SJSA1 (cell line): ENCODE measurements at regions not wholly inside any gene's neighbourhood (a gene's known extent, or its start where the extent isn't known, plus 50 kb on each side); places are given as distances from the start of the nearest gene placed in this dataset.

ENCODE experiments used
- DNase-seq, 2 experiments: peaks; one replicate each; pipeline ENCODE4 v3.0.0-alpha.2; 2015 to 2020; ENCODE audit warnings: low spot score in 2 of 2, low read depth in 1 of 2
- H3K27ac ChIP-seq: fragments of 250-450 bp; sonication (Bioruptor Pico); 2 replicates; pipeline ENCODE4 v1.5.1; 2020; ENCODE audit warnings: mild to moderate bottlenecking, moderate library complexity
- H3K27me3 ChIP-seq: fragments of 250-450 bp; sonication (Bioruptor Pico); replicated peaks from 2 replicates; pipeline ENCODE4 v1.5.1; 2020; ENCODE audit warnings: mild to moderate bottlenecking, moderate library complexity
- H3K36me3 ChIP-seq: fragments of 250-450 bp; sonication (Bioruptor Pico); 2 replicates; pipeline ENCODE4 v1.5.1; 2020; ENCODE audit warnings: mild to moderate bottlenecking
- H3K4me1 ChIP-seq: fragments of 250-450 bp; sonication (Bioruptor Pico); replicated peaks from 2 replicates; pipeline ENCODE4 v1.6.1; 2021; ENCODE audit warnings: mild to moderate bottlenecking
- H3K4me3 ChIP-seq: fragments of 250-450 bp; sonication (Bioruptor Pico); 2 replicates; pipeline ENCODE4 v1.5.1; 2020; ENCODE audit warnings: mild to moderate bottlenecking
- H3K9me3 ChIP-seq: fragments of 250-450 bp; sonication (Bioruptor Pico); replicated peaks from 2 replicates; pipeline ENCODE4 v1.5.1; 2020; ENCODE audit warnings: mild to moderate bottlenecking

DNA sequence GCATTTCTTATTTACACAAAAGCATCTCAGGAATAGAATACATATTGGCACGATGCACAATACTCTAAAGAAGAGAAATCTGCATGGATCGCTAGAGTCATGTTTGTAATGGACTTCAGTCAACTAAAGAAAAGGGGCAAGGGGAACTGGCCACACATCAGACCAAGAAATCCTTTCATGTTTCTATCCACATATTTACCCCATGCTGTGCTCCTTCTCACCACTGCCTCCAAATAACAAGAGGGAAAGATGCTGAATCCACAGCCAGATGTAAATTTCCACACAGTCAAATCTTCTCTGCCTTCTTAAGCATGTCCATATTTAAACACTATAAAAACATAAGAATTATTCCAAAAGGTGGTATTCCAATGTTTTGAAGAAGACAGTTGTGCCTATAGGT lies 67.6 kb downstream of the COX18 start:
- Histone ChIP-seq H3K27ac (no peak overlapping the region), H3K9me3 (no peaks in the 10 kb centered on the region), H3K4me3 (no peak overlapping the region), H3K4me1 (0 out of 2 replicates have a peak, but pooled peaks cover 3% of the 10 kb centered on the region), H3K36me3 (no peaks in the 10 kb centered on the region), H3K27me3 (0 out of 2 replicates have a peak, but pooled peaks cover 4% of the 10 kb centered on the region)
- no peak for DNase-seq

DNA sequence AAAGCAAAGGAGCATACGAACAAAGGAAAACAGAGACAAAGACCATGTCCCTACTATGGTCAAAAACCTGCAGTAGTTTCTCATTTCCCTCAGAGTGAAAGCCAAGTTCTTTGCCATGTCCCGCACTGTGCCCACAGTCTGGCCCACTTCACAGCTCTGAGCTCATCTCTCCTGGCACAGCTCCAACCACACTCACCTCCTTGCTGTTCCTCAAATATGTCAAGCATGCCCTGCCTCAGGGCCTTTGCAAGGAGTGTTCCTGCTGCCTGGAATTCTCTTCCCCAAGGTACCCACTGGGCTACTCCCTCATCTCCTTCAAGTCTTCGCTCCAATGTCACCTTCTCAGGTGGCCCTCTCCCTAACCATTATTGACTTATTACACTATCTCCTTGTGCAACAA lies 72.1 kb downstream of the COX18 start:
- Histone ChIP-seq H3K9me3 (no peaks in the 10 kb centered on the region), H3K4me1 (0 out of 2 replicates have a peak, but pooled peaks cover 3% of the 10 kb centered on the region), H3K27ac (no peak overlapping the region), H3K36me3 (no peaks in the 10 kb centered on the region), H3K27me3 (no peaks in the 10 kb centered on the region), H3K4me3 (no peak overlapping the region)
- no peak for DNase-seq

DNA sequence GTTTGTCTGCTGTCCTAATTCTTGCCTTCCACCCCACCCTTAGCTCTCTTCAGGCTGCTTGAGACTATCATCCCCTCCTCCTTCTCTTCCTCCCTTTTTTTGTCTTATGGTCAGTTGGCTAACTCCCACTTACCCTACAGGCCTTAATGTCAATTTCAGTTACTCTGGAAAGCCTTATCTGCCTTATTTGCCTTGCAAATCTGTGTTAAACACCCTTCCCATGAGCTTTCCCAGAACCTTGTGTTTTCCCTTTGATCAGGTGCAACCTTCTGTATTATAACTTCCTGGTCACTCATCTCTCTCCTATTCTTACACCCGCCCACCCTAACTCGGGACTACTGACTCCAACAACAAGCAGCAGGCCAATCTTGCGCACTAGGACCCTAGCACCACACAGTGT lies 74.8 kb downstream of the COX18 start:
- 0 out of 2 replicates have a peak, but pooled peaks cover 3% of the 10 kb centered on the region for H3K4me1 ChIP-seq

DNA sequence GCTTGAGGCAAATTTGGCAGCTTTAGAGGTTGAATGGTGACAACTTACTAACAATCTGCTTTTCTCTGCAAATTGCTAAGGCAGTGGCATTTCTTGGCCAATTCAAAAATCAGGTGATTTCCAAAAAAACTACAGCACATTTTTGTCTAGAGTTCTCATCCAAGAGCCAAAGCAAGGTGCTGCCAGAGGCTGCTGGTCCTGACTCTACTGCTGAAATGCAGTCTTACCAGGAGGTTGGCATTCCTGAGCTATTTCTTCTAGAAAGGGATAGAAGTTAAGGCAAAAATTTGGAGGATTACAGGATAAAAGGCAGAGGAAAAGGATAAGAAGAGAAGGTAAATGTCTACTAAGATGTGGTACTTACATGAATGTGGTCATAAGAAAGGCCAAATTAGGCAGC lies 75.6 kb downstream of the COX18 start:
- H3K27ac ChIP-seq = no peak overlapping the region
- no peak for DNase-seq
- H3K4me1 ChIP-seq = 0 out of 2 replicates have a peak, but pooled peaks cover 3% of the 10 kb centered on the region
- no peak overlapping the region for H3K4me3 ChIP-seq
- H3K27me3 ChIP-seq = no peaks in the 10 kb centered on the region
- no peaks in the 10 kb centered on the region for H3K36me3 ChIP-seq
- no peaks in the 10 kb centered on the region for H3K9me3 ChIP-seq

More for the DNA sequence above, 74.8 kb downstream of the COX18 start:
- no peaks in the 10 kb centered on the region for H3K9me3 ChIP-seq
- no peak overlapping the region for H3K27ac ChIP-seq
- H3K36me3 ChIP-seq = no peaks in the 10 kb centered on the region
- no peak for DNase-seq
- H3K27me3 ChIP-seq = no peaks in the 10 kb centered on the region
- no peak overlapping the region for H3K4me3 ChIP-seq

DNA sequence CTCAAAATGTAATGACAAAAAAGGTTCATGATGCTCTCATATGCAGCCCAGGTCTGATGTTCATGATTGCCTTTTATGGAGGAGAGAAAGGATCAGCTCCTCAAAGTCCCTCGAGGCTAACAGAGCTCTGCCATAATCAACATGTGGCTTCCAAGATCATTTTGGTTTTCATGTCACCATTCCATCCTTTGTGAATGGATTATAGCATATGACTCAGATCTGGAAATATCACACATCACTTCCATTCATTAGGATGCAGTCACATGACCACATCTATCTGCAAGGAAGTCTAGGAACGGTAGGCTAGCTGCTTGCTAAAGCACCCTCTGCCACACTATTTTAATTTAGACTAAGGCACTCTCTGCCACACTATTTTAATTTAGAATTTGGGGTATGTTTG lies 77.6 kb downstream of the COX18 start:
- H3K4me3 ChIP-seq = no peak overlapping the region
- H3K9me3 ChIP-seq = no peaks in the 10 kb centered on the region
- peak in 1 of 2 experiments; percentile 9 for DNase-seq
- no peaks in the 10 kb centered on the region for H3K27me3 ChIP-seq
- peaks cover 4% of the 10 kb centered on the region; the same call in 1 of the 2 replicates for H3K4me1 ChIP-seq
- H3K27ac ChIP-seq = no peak overlapping the region
- H3K36me3 ChIP-seq = no peaks in the 10 kb centered on the region

DNA sequence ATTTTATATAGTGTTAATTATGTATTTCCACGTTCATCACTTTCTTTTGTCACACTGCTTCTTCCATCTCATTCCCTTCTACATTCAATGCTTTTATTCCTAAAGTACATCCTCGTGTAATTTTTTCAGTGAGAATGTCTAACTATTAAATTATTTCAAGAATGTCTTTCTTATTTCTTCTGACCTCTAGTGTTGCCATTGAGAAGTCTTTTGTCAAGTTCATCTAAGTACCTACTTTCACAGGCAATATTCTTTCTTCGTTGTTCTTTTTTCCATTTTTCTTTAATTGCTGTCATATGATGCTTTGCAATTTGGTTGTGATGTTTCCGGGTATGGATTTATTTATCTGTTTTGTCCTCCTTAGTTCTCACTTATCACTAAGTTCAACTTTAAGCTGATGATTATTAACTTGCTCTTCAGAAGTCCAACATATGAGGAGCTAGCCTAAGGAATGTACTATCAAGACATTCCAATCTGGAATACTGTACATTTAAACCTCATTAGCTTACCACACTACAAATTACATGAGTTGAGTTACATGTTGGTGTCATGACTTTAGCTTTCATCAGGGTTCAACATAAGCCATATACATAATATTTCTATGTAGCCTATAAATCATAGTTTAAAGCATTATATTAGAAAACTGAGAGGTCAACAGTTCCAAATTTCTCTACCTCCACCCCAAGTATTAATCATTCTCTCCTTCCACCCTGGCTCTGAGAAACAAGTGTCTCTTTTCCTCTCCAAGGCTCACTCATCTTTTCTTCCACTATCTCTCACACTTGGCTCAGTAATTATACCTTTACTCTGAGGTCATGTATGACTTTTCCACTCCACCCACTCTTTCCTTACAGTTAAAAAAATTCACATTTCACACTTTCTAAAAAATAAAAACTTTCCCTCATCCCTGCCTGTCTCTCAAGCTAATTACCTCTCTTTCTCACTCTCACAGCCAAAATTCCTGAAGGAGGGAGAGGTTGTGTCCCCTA lies 81.5 kb downstream of the COX18 start:
- no peaks in the 10 kb centered on the region for H3K9me3 ChIP-seq
- H3K27me3 ChIP-seq = no peaks in the 10 kb centered on the region
- H3K4me3 ChIP-seq = no peak overlapping the region
- H3K36me3 ChIP-seq = no peaks in the 10 kb centered on the region
- no peak overlapping the region for H3K27ac ChIP-seq
- H3K4me1 ChIP-seq = peaks cover 18% of the 10 kb centered on the region
- DNase-seq = peak in 1 of 2 experiments; percentile 15

DNA sequence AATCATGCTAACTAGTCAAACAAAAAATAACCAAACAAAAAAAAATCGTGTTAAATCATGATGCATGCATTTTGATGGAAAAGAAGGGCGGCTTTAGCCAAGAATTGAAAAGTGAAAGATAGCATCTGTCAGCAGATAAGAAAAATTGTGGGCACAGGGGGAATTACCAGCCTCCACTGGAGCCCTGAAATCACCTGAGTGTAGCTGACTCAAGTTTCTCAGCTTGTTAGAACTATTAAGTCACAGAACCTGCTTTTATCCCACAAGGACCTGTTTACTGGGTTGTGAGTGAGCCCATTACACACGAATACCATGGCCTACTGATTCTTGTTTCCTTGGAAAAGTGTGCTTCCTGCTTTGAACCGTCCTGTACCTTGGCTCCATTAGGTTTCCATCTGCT lies 85.2 kb downstream of the COX18 start:
- H3K27ac ChIP-seq = no peak overlapping the region
- no peaks in the 10 kb centered on the region for H3K27me3 ChIP-seq
- no peak overlapping the region for H3K4me3 ChIP-seq
- H3K36me3 ChIP-seq = no peaks in the 10 kb centered on the region
- no peaks in the 10 kb centered on the region for H3K9me3 ChIP-seq
- H3K4me1 ChIP-seq = peaks cover 20% of the 10 kb centered on the region
- no peak for DNase-seq

DNA sequence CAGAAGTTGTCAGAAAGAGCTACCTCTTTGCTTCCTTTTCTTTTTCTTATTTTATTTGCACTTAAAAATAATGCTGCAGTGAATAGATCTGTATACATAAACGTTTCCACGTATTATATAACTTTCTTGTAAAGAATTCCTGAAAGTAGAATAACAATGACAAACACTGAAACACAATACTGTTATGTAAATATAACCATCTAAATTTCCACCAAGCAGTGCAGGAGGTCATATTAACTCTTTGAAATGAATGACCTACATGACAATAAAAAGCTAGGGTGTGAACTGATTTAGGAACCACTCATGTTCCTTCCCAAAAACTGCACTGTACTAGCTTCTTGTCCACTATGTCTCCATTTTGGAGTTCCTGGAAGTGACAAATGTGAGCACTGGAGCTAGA lies 85.8 kb downstream of the COX18 start:
- no peaks in the 10 kb centered on the region for H3K9me3 ChIP-seq
- peaks cover 20% of the 10 kb centered on the region for H3K4me1 ChIP-seq
- H3K27ac ChIP-seq = no peak overlapping the region
- no peak overlapping the region for H3K4me3 ChIP-seq
- H3K27me3 ChIP-seq = no peaks in the 10 kb centered on the region
- no peaks in the 10 kb centered on the region for H3K36me3 ChIP-seq
- peak in 1 of 2 experiments; percentile 13 for DNase-seq

DNA sequence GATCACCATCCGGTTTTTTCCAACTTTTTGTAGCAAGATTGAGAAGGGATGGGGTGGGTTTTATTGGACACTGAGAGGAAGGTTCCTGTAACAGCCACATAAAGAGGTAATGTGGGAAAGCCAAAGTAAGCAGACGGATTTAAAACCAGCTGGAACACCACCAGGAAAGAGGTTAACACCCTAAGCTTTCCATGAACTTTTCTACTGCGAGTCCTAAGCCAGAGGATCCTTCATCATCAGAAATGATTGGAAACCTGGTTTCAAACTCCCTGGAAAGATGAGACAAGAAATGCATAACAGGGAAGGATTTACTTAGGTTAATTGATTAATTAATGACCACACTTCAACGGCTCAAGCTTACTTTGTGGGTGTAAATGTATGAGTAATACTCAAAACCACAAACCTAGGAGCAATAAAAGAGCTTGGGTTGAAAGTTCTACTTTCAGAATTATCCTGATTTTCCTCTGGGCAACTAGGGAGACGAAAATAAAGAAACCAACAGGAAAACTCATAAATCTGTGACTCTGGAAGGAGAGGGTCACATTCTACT lies 91.5 kb downstream of the COX18 start:
- H3K27me3 ChIP-seq = no peaks in the 10 kb centered on the region
- no peaks in the 10 kb centered on the region for H3K36me3 ChIP-seq
- DNase-seq = no peak
- no peak overlapping the region for H3K27ac ChIP-seq
- H3K9me3 ChIP-seq = no peaks in the 10 kb centered on the region
- H3K4me3 ChIP-seq = no peak overlapping the region
- H3K4me1 ChIP-seq = peaks cover 31% of the 10 kb centered on the region

DNA sequence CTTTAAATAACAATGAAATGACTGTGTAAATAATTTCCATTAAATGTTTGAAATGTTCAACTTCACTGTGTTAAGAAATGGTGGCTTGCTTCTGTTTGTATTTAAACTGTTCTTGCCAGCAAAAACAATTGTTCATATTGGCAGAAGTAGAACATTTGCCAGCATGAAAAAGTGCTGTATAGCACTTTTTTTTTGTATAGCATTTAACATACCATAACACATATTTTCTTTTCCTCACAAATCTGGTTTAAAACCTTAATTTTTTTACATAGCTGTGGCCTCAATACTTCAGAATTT lies 94.1 kb downstream of the COX18 start:
- Histone ChIP-seq H3K36me3 (no peaks in the 10 kb centered on the region), H3K27ac (peak overlapping the region; percentile 84), H3K9me3 (peaks cover 4% of the 10 kb centered on the region; the same call in 1 of the 2 replicates), H3K4me1 (peaks cover 51% of the 10 kb centered on the region), H3K27me3 (no peaks in the 10 kb centered on the region), H3K4me3 (no peak overlapping the region)
- no peak for DNase-seq

DNA sequence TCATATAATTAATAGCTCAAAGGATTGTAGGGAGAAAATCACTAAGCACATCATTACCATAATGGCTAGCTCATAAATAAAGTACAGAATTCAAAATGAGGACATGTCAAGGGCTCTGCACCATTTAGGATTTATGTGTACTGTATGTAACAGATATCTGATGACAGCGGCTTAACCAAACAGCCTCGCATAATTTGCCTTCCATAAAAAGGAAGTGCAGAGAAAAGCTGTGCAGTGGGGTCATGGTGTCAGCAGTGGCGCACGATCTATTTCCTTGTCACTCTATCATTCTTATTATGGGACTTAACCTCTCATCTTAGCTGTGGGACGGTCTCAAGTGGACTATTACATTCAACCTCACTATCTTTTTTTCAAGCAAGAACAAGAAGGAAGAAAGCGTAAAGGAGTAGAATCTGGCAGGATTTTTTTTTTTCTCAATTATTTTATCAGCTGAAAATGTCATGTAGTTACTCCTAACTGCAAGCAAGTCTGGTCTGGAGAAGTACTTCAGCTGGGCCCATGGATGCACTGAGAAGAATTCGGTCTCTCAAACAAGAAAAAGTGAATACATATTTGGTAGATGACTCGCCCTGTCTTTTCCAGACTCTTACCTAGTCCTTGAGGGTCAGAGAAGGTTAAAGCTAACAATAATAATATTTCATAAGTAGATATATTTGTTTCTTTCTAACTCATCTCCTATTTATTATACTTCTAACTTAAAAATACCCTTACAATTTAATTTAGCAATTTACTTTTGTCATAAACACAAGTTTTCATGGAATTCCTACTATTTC lies 94.6 kb downstream of the COX18 start:
- no peak overlapping the region for H3K4me3 ChIP-seq
- no peaks in the 10 kb centered on the region for H3K36me3 ChIP-seq
- H3K4me1 ChIP-seq = peaks cover 56% of the 10 kb centered on the region
- peak; percentile 63 to 84 for DNase-seq
- peaks cover 4% of the 10 kb centered on the region; the same call in 1 of the 2 replicates for H3K9me3 ChIP-seq
- peak overlapping the region; percentile 84 for H3K27ac ChIP-seq
- H3K27me3 ChIP-seq = no peaks in the 10 kb centered on the region

DNA sequence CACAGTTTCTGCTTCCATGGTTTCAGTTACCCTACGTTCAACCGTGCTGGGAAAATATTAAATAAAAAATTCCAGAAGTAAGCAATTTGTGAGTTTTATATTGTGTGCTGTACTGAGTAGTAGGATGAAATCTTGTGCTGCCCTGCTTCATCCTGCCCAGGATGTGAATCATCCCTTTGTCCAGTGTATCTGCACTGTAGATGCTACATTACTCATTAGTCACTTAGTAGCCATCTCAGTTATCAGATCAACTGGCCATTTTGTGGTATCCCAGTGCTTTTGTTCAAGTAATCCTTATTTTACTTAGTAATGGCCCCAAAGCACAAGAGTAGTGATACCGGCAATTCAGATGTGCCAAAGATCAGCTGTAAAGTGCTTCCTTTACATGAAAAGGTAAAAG lies 97.9 kb downstream of the COX18 start:
- no peak overlapping the region for H3K4me3 ChIP-seq
- H3K36me3 ChIP-seq = no peaks in the 10 kb centered on the region
- peak overlapping the region; percentile 81 for H3K27ac ChIP-seq
- peaks cover 4% of the 10 kb centered on the region; the same call in 1 of the 2 replicates for H3K9me3 ChIP-seq
- DNase-seq = peak; percentile 79 to 81
- no peaks in the 10 kb centered on the region for H3K27me3 ChIP-seq
- peaks cover 55% of the 10 kb centered on the region for H3K4me1 ChIP-seq

DNA sequence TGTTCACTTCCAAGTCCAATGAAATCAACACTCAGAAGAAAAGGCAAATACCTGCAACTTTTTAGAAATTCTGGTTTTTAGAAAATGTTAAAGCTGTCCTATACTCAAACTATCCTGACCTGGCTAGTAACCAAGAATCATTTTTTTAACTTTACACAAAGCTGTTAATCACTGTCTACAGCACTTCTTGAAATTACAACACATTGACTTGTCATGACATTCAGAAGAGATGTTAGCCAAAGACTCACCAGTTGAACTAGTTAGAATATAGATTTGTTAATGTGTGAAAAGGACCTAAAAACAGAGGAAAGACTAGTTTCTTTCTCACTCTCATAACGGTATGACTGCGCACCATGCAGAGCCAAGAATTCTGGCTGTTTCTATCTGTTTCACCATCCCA lies 98.8 kb downstream of the COX18 start:
- Histone ChIP-seq H3K27me3 (no peaks in the 10 kb centered on the region), H3K4me1 (peaks cover 51% of the 10 kb centered on the region), H3K36me3 (no peaks in the 10 kb centered on the region), H3K9me3 (peaks cover 4% of the 10 kb centered on the region; the same call in 1 of the 2 replicates), H3K27ac (peak overlapping the region; percentile 81), H3K4me3 (no peak overlapping the region)
- no peak for DNase-seq
